ENCODE measurements at regions not wholly inside any gene's neighbourhood (a gene's known extent, or its start where the extent isn't known, plus 50 kb on each side); places are given as distances from the start of the nearest gene placed in this dataset.

DNA sequence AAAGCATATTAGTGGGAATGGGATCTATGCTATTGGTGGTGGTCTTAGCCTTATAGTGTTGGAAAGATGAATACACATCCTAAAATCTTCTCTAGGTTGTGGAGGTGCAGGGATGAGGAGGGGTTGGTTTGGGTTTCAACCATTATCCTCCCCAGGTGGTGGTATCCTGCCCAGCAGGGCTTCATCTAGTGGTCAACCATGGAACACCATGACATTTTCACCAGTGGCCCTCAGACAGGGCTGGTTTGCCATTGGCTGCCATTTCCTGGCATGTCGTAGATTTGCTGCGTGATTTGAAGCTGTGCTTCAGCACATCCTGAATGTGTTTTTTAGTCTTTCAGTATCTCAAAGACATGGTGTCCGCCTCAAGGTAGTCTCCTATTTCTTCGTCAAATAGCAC, 391.2 kb upstream of the HNRNPA3 start:
- TF ChIP-seq, protein P1, sequence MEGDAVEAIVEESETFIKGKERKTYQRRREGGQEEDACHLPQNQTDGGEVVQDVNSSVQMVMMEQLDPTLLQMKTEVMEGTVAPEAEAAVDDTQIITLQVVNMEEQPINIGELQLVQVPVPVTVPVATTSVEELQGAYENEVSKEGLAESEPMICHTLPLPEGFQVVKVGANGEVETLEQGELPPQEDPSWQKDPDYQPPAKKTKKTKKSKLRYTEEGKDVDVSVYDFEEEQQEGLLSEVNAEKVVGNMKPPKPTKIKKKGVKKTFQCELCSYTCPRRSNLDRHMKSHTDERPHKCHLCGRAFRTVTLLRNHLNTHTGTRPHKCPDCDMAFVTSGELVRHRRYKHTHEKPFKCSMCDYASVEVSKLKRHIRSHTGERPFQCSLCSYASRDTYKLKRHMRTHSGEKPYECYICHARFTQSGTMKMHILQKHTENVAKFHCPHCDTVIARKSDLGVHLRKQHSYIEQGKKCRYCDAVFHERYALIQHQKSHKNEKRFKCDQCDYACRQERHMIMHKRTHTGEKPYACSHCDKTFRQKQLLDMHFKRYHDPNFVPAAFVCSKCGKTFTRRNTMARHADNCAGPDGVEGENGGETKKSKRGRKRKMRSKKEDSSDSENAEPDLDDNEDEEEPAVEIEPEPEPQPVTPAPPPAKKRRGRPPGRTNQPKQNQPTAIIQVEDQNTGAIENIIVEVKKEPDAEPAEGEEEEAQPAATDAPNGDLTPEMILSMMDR (IDR thresholded peaks at IDR 0.05) = no peak

GRCh38 chr2:176822060-176822459, 390.5 kb upstream of the HNRNPA3 start:
- ATAC-seq (ENCODE audit: insufficient number of reproducible peaks, low FRiP score, low read depth) (no peak), DNase-seq (ENCODE audit: low spot score) (no peak)
- Histone ChIP-seq H3K27ac (no peak overlapping the region), H3K4me3 (no peak overlapping the region), H3K27me3 (replicated peaks; ENCODE audit: insufficient read depth) (no peaks in the 10 kb centered on the region), H3K36me3 (no peaks in the 10 kb centered on the region), H3K9me3 (no peaks in the 10 kb centered on the region), H3K4me1 (ENCODE audit: control insufficient read depth in 1 of 2, low read depth in 2 of 2) (no peaks in the 10 kb centered on the region)
- TF ChIP-seq, protein P1 (IDR thresholded peaks at IDR 0.05) = no peak

More for the DNA sequence above, 391.2 kb upstream of the HNRNPA3 start:
- DNase-seq (ENCODE audit: low spot score) (no peak), ATAC-seq (ENCODE audit: insufficient number of reproducible peaks, low FRiP score, low read depth) (no peak)
- no peaks in the 10 kb centered on the region for H3K36me3 ChIP-seq
- no peaks in the 10 kb centered on the region for H3K4me1 ChIP-seq (ENCODE audit: control insufficient read depth in 1 of 2, low read depth in 2 of 2)
- no peak overlapping the region for H3K27ac ChIP-seq
- H3K27me3 ChIP-seq (replicated peaks; ENCODE audit: insufficient read depth) = no peaks in the 10 kb centered on the region
- H3K4me3 ChIP-seq = no peak overlapping the region
- no peaks in the 10 kb centered on the region for H3K9me3 ChIP-seq

- Histone ChIP-seq H3K4me1 (ENCODE audit: control insufficient read depth in 1 of 2, low read depth in 2 of 2) (no peaks in the 10 kb centered on the region), H3K27me3 (replicated peaks; ENCODE audit: insufficient read depth) (no peaks in the 10 kb centered on the region), H3K4me3 (no peak overlapping the region), H3K36me3 (no peaks in the 10 kb centered on the region), H3K9me3 (no peaks in the 10 kb centered on the region), H3K27ac (no peak overlapping the region)
- DNase-seq (ENCODE audit: low spot score) = no peak
- no peak for ATAC-seq (ENCODE audit: insufficient number of reproducible peaks, low FRiP score, low read depth)
- TF ChIP-seq, protein P1 (IDR thresholded peaks at IDR 0.05) = no peak
Observed at GRCh38 chr2:176826356-176826755, 386.2 kb upstream of the HNRNPA3 start.

DNA sequence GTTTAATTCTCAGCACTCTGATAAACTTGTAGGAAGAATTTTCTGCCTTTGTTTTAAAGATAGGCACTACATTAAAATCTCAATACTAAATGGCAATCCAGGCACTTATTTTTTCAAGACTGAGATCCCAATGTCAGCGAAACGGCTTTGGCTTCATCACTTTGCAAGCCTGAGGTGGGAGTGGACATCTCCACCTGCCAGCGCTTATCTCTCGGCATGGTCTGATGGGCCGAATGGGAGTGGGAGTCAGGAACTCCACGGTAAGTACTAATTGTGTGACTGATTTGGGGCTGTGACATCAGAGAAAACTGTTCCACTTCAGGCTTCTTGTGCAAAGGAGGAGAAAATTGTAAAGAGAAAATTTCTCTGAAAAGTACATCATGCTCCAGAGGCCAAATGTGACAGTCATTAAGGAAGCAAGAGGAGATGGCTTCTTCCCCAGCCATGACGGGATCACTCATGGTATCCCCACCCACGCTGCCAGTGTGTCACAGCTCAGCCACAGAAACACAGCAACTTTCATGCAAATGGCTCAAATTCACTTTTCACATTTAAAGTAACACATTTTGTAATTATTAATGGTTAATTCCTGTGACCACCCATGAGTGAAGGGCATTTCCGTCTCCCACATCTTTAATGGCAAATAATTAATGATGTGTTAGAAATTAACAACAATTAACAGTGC, 385.5 kb upstream of the HNRNPA3 start:
- H3K9me3 ChIP-seq = no peaks in the 10 kb centered on the region
- H3K4me3 ChIP-seq = no peak overlapping the region
- H3K27ac ChIP-seq = no peak overlapping the region
- TF ChIP-seq, protein P1 (IDR thresholded peaks at IDR 0.05) = no peak
- no peaks in the 10 kb centered on the region for H3K36me3 ChIP-seq
- H3K4me1 ChIP-seq (ENCODE audit: control insufficient read depth in 1 of 2, low read depth in 2 of 2) = no peaks in the 10 kb centered on the region
- H3K27me3 ChIP-seq (replicated peaks; ENCODE audit: insufficient read depth) = no peaks in the 10 kb centered on the region
- no peak for ATAC-seq (ENCODE audit: insufficient number of reproducible peaks, low FRiP score, low read depth)
- no peak for DNase-seq (ENCODE audit: low spot score)

GRCh38 chr2:176830362-176830761, 382.2 kb upstream of the HNRNPA3 start:
- no peak for DNase-seq (ENCODE audit: low spot score)
- TF ChIP-seq, protein P1 (IDR thresholded peaks at IDR 0.05) = no peak
- Histone ChIP-seq H3K36me3 (no peaks in the 10 kb centered on the region), H3K27me3 (replicated peaks; ENCODE audit: insufficient read depth) (no peaks in the 10 kb centered on the region), H3K4me1 (ENCODE audit: control insufficient read depth in 1 of 2, low read depth in 2 of 2) (no peaks in the 10 kb centered on the region), H3K4me3 (no peak overlapping the region), H3K9me3 (no peaks in the 10 kb centered on the region), H3K27ac (no peak overlapping the region)
- ATAC-seq (ENCODE audit: insufficient number of reproducible peaks, low FRiP score, low read depth) = no peak

Measured in thoracic aorta (tissue), 2 donors.